ENCODE measurements at regions not wholly inside any gene's neighbourhood (a gene's known extent, or its start where the extent isn't known, plus 50 kb on each side); places are given as distances from the start of the nearest gene placed in this dataset.

GRCh38 chr20:61139031-61139430 lies 113.0 kb upstream of the CDH4 start:
- no peak for DNase-seq

- no peak for DNase-seq
Measured at GRCh38 chr20:61140576-61140975, 111.5 kb upstream of the CDH4 start.

GRCh38 chr20:61146023-61146422 lies 106.0 kb upstream of the CDH4 start:
- no peak for DNase-seq

GRCh38 chr20:61149636-61150035 lies 102.4 kb upstream of the CDH4 start:
- no peak for DNase-seq

GRCh38 chr20:61157301-61157700 lies 94.8 kb upstream of the CDH4 start:
- no peak for DNase-seq

- DNase-seq = no peak
Measured at GRCh38 chr20:61159957-61160686, 91.9 kb upstream of the CDH4 start.

GRCh38 chr20:61161726-61162390 lies 90.2 kb upstream of the CDH4 start:
- no peak for DNase-seq

- no peak for DNase-seq
Measured at GRCh38 chr20:61162451-61162850, 89.6 kb upstream of the CDH4 start.

- DNase-seq = no peak
Measured at GRCh38 chr20:61163031-61163430, 89.0 kb upstream of the CDH4 start.

- no peak for DNase-seq
Measured at GRCh38 chr20:61166324-61166723, 85.7 kb upstream of the CDH4 start.

GRCh38 chr20:61168605-61169004 lies 83.5 kb upstream of the CDH4 start:
- DNase-seq = no peak

- no peak for DNase-seq
Measured at GRCh38 chr20:61169874-61170273, 82.2 kb upstream of the CDH4 start.

- DNase-seq = no peak
Measured at GRCh38 chr20:61170496-61171320, 81.4 kb upstream of the CDH4 start.

GRCh38 chr20:61173267-61173666 lies 78.8 kb upstream of the CDH4 start:
- no peak for DNase-seq

GRCh38 chr20:61173961-61174725 lies 77.9 kb upstream of the CDH4 start:
- DNase-seq = no peak

GRCh38 chr20:61176874-61177273 lies 75.2 kb upstream of the CDH4 start:
- no peak for DNase-seq

- no peak for DNase-seq
Measured at GRCh38 chr20:61178551-61179071, 73.5 kb upstream of the CDH4 start.

GRCh38 chr20:61184194-61184593 lies 67.9 kb upstream of the CDH4 start:
- no peak for DNase-seq

- DNase-seq = no peak
Measured at GRCh38 chr20:61185181-61185580, 66.9 kb upstream of the CDH4 start.

GRCh38 chr20:61185841-61186601 lies 66.0 kb upstream of the CDH4 start:
- DNase-seq = peak; percentile 1

- DNase-seq = no peak
Measured at GRCh38 chr20:61186771-61187472, 65.1 kb upstream of the CDH4 start.

Data from MV-4-11 (cell line).